Liver (tissue), 8 donors: ENCODE measurements at regions not wholly inside any gene's neighbourhood (a gene's known extent, or its start where the extent isn't known, plus 50 kb on each side); places are given as distances from the start of the nearest gene placed in this dataset.

Experiments
- DNase-seq: peaks from one replicate; pipeline ENCODE4 v3.0.0-alpha.2; 2017; ENCODE audit warnings: low spot score
- H3K27ac ChIP-seq, 2 donors: one replicate each; pipeline ENCODE4 v1.7.0; 2013; ENCODE audit warnings: inconsistent platforms in 2 of 2, low read length in 2 of 2, control low read depth in 1 of 2, low read depth in 1 of 2, mild to moderate bottlenecking in 1 of 2
- H3K27me3 ChIP-seq, 4 donors: one replicate each; pipeline versions ENCODE4 v1.6.1 to v1.7.0; 2013; ENCODE audit warnings: low read length in 3 of 4, inconsistent platforms in 1 of 4, mild to moderate bottlenecking in 1 of 4, moderate library complexity in 1 of 4; ENCODE audit not compliant: control insufficient read depth in 4 of 4, insufficient read depth in 4 of 4
- H3K36me3 ChIP-seq, 4 donors: one replicate each; pipeline versions ENCODE4 v1.6.1 to v1.7.0; 2013; ENCODE audit warnings: low read length in 3 of 4, mild to moderate bottlenecking in 3 of 4, low read depth in 1 of 4, moderate library complexity in 1 of 4; ENCODE audit not compliant: control insufficient read depth in 4 of 4, insufficient read depth in 3 of 4
- H3K4me1 ChIP-seq, 4 donors: one replicate each; pipeline versions ENCODE4 v1.6.1 to v1.7.0; 2013; ENCODE audit warnings: low read length in 3 of 4, mild to moderate bottlenecking in 3 of 4, moderate library complexity in 1 of 4; ENCODE audit not compliant: control insufficient read depth in 4 of 4, insufficient read depth in 4 of 4
- H3K4me3 ChIP-seq, 3 donors: one replicate each; pipeline versions ENCODE4 v1.6.1 to v1.7.0; 2013; ENCODE audit warnings: low read length in 3 of 3, control low read depth in 1 of 3, low read depth in 1 of 3, mild to moderate bottlenecking in 1 of 3
- H3K9ac ChIP-seq, 2 donors: one replicate each; pipeline ENCODE4 v1.7.0; 2013; ENCODE audit warnings: low read length in 2 of 2, mild to moderate bottlenecking in 2 of 2, moderate library complexity in 2 of 2, control low read depth in 1 of 2, low read depth in 1 of 2
- H3K9me3 ChIP-seq, 4 donors: one replicate each; pipeline versions ENCODE4 v1.6.1 to v1.7.0; 2013; ENCODE audit warnings: low read length in 3 of 4; ENCODE audit not compliant: control insufficient read depth in 4 of 4
- ATF3 ChIP-seq: IDR thresholded peaks from 2 replicates; pipeline ENCODE4 v1.6.1; 2016; ENCODE audit warnings: antibody characterized with exemption
- CTCF ChIP-seq: fragments of 150-350 bp; IDR thresholded peaks from 2 replicates; pipeline ENCODE4 v1.5.1; 2017; ENCODE audit warnings: improper control_type of control experiment, low read depth, low read length; ENCODE audit not compliant: missing input control
- EGR1 ChIP-seq, 2 donors: IDR thresholded peaks; 2 replicates each; pipeline ENCODE4 v1.6.1; 2016 to 2018; ENCODE audit warnings: antibody characterized with exemption in 2 of 2, low read depth in 2 of 2
- FOXA1 ChIP-seq: IDR thresholded peaks from 2 replicates; pipeline ENCODE4 v1.6.1; 2016; ENCODE audit warnings: antibody characterized with exemption
- FOXA2 ChIP-seq: IDR thresholded peaks from 2 replicates; pipeline ENCODE4 v1.6.1; 2016; ENCODE audit warnings: antibody characterized with exemption
- GABPA ChIP-seq, 2 donors: IDR thresholded peaks in 1 of 2; conservative IDR thresholded peaks in 1 of 2; 2 replicates each; pipeline ENCODE4 v1.6.1; 2016; ENCODE audit warnings: antibody characterized with exemption in 2 of 2, mild to moderate bottlenecking in 1 of 2, moderate library complexity in 1 of 2
- HNF4A ChIP-seq, 2 donors: conservative IDR thresholded peaks; 2 replicates each; pipeline ENCODE4 v1.6.1; 2016; ENCODE audit warnings: antibody characterized with exemption in 2 of 2, mild to moderate bottlenecking in 2 of 2
- HNF4G ChIP-seq: IDR thresholded peaks from 2 replicates; pipeline ENCODE4 v1.6.1; 2016; ENCODE audit warnings: antibody characterized with exemption
- JUND ChIP-seq, 2 donors: IDR thresholded peaks; 2 replicates each; pipeline ENCODE4 v1.6.1; 2016; ENCODE audit warnings: antibody characterized with exemption in 2 of 2
- MAX ChIP-seq: IDR thresholded peaks from 2 replicates; pipeline ENCODE4 v1.6.1; 2016; ENCODE audit warnings: antibody characterized with exemption
- NR2F2 ChIP-seq: IDR thresholded peaks from 2 replicates; pipeline ENCODE4 v1.6.1; 2016; ENCODE audit warnings: antibody characterized with exemption
- RAD21 ChIP-seq, 2 donors: IDR thresholded peaks; 2 replicates each; pipeline ENCODE4 v1.6.1; 2016; ENCODE audit warnings: antibody characterized with exemption in 2 of 2, mild to moderate bottlenecking in 2 of 2
- RXRA ChIP-seq, 2 donors: IDR thresholded peaks; 2 replicates each; pipeline ENCODE4 v1.6.1; 2017 to 2018; ENCODE audit warnings: antibody characterized with exemption in 2 of 2, mild to moderate bottlenecking in 1 of 2
- SP1 ChIP-seq: IDR thresholded peaks from 2 replicates; pipeline ENCODE4 v1.6.1; 2018; ENCODE audit warnings: antibody characterized with exemption, mild to moderate bottlenecking
- TAF1 ChIP-seq: conservative IDR thresholded peaks from 2 replicates; pipeline ENCODE4 v1.6.1; 2016; ENCODE audit warnings: antibody characterized with exemption, mild to moderate bottlenecking
- YY1 ChIP-seq: IDR thresholded peaks from 2 replicates; pipeline ENCODE4 v1.6.1; 2016; ENCODE audit warnings: antibody characterized with exemption, mild to moderate bottlenecking
- ZBTB33 ChIP-seq: IDR thresholded peaks from 2 replicates; pipeline ENCODE4 v1.6.1; 2016; ENCODE audit warnings: antibody characterized with exemption
- WGBS: extraction: QIAGEN DNeasy Blood & Tissue Kit; methylation state at CpG from one replicate; pipeline ENCODE4 v1.1.7; 2013; 5-methylcytosine and 5-hydroxymethylcytosine counted together
- donor health status: healthy.
- donor health status: healthy.
- donor health status: healthy.
- donor health status: healthy.
- donor health status: healthy.

GRCh38 chr2:217299590-217299989 lies 439.7 kb upstream of the TNP1 start:
- H3K4me1 ChIP-seq, result peaks cover 0 to 10% (median 7%) of the 10 kb centered on the region in 4 donors
- WGBS, result 95% methylated on average over 1 of the region's 1 CpG
- H3K9ac ChIP-seq, result no peak overlapping the region
- H3K4me3 ChIP-seq, result no peak overlapping the region
- no peak for TF ChIP-seq RAD21 (IDR thresholded peaks at IDR 0.05)
- no peak for TF ChIP-seq FOXA1
- no peak for TF ChIP-seq GABPA (IDR thresholded peaks at IDR 0.05 in 1 of 2, conservative IDR thresholded peaks at IDR 0.05 in 1 of 2)
- no peak for TF ChIP-seq NR2F2
- TF ChIP-seq JUND (IDR thresholded peaks at IDR 0.05), result no peak
- no peak for TF ChIP-seq EGR1 (IDR thresholded peaks at IDR 0.05; ENCODE audit: low read depth in 2 of 2)
- H3K27me3 ChIP-seq, result no peaks in the 10 kb centered on the region
- peaks cover 0 to 8% (median 1%) of the 10 kb centered on the region in 4 donors for H3K9me3 ChIP-seq
- H3K36me3 ChIP-seq, result no peaks in the 10 kb centered on the region
- DNase-seq, result no peak
- H3K27ac ChIP-seq, result no peak overlapping the region

GRCh38 chr2:217297096-217297495 lies 437.2 kb upstream of the TNP1 start:
- Histone ChIP-seq H3K36me3 (no peaks in the 10 kb centered on the region), H3K27me3 (no peaks in the 10 kb centered on the region), H3K4me3 (no peak overlapping the region), H3K9me3 (peaks cover 0 to 8% (median 1%) of the 10 kb centered on the region in 4 donors), H3K27ac (no peak overlapping the region), H3K9ac (no peak overlapping the region), H3K4me1 (peaks cover 0 to 10% (median 7%) of the 10 kb centered on the region in 4 donors)
- TF ChIP-seq HNF4A (conservative IDR thresholded peaks at IDR 0.05) (no peak), GABPA (IDR thresholded peaks at IDR 0.05 in 1 of 2, conservative IDR thresholded peaks at IDR 0.05 in 1 of 2) (no peak), HNF4G (no peak), NR2F2 (no peak), CTCF (no peak), ZBTB33 (no peak), FOXA2 (no peak), FOXA1 (no peak), MAX (no peak), TAF1 (no peak)
- DNase-seq, result no peak
- 83% methylated on average over 2 of the region's 2 CpGs for WGBS

GRCh38 chr2:217294818-217295217 lies 435.0 kb upstream of the TNP1 start:
- whole genome bisulfite sequencing, result 88% methylated on average over 4 of the region's 4 CpGs
- Histone ChIP-seq H3K4me1 (no peaks in the 10 kb centered on the region), H3K4me3 (no peak overlapping the region), H3K36me3 (no peaks in the 10 kb centered on the region), H3K27me3 (no peaks in the 10 kb centered on the region), H3K9me3 (peaks cover 0 to 8% (median 1%) of the 10 kb centered on the region in 4 donors), H3K27ac (no peak overlapping the region), H3K9ac (no peak overlapping the region)
- DNase-seq, result no peak
- TF ChIP-seq ZBTB33 (no peak), FOXA1 (no peak), FOXA2 (no peak), EGR1 (IDR thresholded peaks at IDR 0.05; ENCODE audit: low read depth in 2 of 2) (no peak), ATF3 (no peak), CTCF (no peak), RXRA (IDR thresholded peaks at IDR 0.05) (no peak), HNF4G (no peak), GABPA (IDR thresholded peaks at IDR 0.05 in 1 of 2, conservative IDR thresholded peaks at IDR 0.05 in 1 of 2) (no peak), TAF1 (no peak), SP1 (no peak), NR2F2 (no peak), JUND (IDR thresholded peaks at IDR 0.05) (no peak), YY1 (no peak)
